Suppressor macrophage treated with lipopolysaccharide for 1 hour (primary cell): ENCODE measurements at regions not wholly inside any gene's neighbourhood (a gene's known extent, or its start where the extent isn't known, plus 50 kb on each side); places are given as distances from the start of the nearest gene placed in this dataset.
"Not testable (repeated sequence)": the region's sequence is repeated elsewhere in the genome, so short reads cannot be mapped to it uniquely, and the experiment has no call there.

Experiments
- DNase-seq, 3 donors: peaks; one replicate each; pipeline ENCODE4 v3.0.0-alpha.2; 2020 to 2022

- DNase-seq: no peak
These were observed 76.2 kb upstream of the PPP2R2D start for GRCh38 chr10:131824371-131825149.

DNA sequence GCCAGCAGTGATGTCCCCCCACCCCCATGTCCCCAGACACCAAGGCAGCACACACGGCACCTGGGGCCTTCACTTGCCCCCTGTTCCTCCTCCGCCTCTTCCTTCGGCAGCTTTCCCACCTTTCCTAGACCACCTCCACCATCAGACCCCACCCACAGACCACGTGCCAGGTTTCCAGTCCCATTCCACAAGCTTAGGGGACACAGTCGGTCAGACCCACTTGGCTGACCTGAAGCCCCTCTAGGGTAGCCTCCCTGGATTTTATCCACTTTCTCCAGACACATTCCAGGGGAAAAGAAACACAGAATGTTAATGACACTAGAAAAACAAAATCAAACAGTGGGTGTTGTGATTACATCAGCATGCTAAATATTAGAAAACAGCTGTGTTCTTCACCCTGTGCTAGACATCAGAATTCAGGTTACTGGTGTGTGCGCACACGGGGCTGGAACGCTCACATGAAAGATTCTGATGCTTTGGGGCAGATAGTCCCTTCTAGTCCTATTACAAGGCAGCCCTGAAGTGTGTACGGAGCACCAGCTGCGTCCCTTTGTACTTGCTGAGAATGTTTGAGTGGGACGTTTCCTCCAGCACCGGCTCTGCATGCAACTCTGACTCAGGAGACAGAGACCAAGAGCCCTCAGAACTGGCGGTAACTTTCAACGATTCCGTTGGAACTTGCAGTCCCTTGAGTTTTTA is 75.5 kb upstream of the PPP2R2D start:
- DNase-seq: no peak

GRCh38 chr10:131825960-131826650 is 74.7 kb upstream of the PPP2R2D start:
- DNase-seq: no peak

- no peak for DNase-seq
These were observed 71.5 kb upstream of the PPP2R2D start for GRCh38 chr10:131829156-131829930.

DNA sequence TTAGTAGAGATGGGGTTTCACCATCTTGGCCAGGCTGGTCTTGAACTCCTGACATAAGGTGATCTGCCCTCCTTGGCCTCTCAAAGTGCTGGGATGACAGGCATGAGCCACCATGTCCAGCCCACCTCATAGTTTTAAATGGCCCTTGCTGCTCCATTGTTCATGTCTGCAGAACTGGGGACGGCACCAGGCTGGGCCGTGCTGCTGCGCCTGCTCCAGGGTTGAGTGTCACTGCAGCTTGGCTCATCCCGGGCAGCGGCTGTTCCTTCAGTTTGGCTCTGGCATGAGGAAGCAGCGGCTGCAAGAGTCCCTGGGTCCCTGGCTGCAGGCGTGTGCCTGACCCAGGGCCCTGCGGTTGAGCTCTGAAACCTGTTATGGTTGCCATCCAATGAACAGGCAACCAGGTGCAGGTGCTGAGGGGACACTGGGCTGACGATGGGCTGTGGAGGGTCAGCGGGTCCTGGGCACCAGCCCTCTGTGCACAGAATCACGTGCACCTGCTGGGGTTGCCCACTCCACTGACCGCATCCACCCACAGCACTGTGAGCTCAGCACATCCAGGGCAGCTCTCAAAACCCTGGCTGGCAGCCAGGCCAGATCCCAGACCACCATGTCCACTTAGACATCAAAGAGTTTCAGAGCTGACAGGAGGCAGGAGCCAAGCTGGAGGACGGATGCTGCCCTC is 70.2 kb upstream of the PPP2R2D start:
- DNase-seq: no peak

DNA sequence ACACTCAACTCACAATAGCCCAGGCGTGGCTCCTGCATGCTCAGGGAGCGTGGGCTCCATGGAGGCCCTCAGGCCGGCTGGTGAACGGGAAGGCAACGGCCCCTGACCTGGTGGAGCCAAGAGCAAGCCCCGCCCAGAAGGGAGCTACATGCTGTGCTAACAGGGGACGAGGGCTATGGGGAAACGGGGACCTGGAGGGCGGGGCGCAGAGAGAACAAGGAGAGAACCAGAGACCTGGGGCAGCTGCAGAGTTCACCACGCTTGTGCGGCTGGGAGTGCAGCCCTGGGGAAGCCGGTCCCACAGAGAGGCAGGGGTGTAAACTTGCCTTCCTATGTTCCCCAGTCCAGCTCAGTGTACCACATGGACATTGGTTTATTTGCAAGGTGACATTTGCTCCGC is 69.2 kb upstream of the PPP2R2D start:
- DNase-seq: no peak

DNA sequence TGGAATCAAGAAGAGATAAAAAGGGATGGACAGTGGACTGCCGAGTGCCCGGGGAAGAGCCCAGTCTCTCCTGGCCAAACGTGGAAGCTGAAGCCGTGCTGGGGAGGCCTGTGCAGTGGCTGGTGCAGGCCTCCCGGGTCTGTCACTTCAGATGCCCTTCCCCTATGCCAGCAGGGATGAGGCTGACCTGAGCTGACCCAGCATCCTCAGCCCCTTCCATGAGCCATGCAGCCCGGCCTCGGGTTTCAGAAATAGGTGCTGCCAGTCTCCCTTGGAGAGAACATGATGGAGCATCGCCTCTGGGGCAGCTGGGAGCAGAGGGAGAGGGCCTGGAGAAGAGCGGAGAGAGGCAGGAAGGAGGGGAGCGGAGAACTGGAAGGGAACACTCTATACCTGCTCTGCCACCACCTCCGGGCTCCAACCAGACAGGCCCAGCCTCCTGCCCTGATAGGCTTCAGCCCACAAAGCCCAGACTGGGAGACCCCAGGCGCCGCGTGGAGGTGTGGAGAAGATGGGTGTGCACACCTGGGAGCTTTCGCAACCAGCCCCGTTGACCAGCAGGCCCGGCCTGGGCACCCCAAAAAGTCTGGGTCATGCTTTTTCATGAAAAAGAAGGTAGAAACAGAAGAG is 68.6 kb upstream of the PPP2R2D start:
- DNase-seq: no peak

DNA sequence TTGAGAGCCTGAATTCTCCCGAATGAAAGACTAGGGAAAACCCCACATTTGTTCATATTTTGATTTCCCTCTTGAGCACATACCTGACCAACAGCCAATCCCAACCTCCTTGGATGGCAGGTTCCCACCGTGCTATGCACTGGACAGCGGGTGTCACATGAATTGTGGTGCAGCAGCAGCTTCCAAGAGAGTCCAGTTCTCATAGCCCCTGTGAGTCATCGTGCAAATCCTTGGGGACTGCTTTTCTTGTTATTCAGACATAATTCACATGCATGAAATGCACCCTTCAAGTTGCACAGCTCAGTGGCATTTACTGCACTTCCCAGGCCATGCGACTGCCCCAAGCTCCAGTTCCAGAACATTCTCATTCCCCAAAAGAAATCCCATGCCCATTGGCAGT is 67.8 kb upstream of the PPP2R2D start:
- no peak for DNase-seq

GRCh38 chr10:131833446-131834080 is 67.2 kb upstream of the PPP2R2D start:
- DNase-seq: no peak

GRCh38 chr10:131834152-131834810 is 66.5 kb upstream of the PPP2R2D start:
- no peak for DNase-seq

DNA sequence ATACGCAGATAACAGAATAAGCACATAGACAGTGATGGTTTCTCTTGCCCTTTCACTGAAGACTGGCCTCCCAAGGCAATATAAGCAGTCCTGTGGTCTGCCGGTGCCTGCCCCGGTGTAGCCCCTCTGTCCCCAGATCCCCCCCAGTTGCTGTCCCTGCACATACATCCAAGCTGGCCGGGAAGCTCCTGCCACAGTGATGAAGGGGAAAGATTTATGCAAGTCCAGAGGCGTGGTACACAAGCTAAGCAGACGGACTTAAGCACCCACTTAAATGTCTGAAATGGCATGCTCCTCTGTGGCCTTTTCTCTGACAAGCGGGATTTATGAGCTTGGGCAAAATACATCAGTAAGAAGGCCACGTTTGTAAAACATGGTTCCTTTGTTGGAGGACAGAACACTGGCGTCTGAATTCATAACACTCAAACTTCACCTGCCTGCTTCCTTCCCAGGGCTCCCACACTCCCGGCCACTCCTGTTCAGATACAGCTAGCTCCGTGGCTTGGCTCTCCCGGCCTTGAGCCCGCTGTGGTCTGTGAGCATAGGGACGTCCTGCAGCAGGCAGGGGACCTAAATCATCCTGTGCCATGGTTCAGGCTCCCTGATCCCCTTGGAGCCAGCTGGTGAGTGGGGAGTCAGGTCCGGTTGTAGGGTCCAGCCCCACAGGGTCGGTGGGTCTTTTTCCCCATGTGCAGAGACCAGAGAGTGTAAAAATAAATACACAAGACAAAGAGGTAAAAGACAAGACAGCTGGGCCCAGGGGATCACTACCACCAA is 61.7 kb upstream of the PPP2R2D start:
- DNase-seq: no peak

DNA sequence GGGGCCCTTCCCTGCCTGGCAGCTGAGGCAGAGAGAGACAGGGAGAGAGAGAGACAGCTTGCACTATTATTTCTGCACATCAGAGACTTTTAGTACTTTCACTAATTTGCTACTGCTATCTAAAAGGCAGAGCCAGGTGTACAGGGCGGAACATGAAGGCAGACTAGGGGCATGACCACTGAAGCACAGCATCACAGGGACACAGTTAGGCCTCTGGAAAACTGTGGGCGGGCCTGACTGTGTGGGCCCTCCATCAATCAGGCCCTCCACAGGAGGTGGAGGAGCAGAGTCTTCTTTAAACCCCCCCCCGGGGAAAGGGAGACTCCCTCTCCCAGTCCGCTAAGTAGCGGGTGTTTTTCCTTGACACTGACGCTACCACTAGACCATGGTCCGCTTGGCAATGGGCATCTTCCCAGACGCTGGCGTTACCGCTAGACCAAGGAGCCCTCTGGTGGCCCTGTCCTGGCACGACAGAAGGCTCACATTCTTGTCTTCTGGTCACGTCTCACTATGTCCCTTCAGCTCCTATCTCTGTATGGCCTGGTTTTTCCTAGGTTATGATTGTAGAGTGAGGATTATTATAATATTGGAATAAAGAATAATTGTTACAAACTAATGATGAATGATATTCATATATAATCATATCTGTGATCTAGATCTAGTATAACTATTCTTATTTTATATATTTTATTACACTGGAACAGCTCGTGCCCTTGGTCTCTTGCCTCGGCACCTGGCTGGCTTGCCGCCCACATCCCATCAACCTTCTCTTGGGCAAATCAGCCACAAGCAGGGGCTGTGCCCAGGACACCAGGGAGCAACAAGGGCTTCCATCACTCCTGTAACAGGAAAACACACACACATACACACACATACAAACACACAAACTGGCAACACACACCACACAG is 60.7 kb upstream of the PPP2R2D start:
- DNase-seq: not testable (repeated sequence)

DNA sequence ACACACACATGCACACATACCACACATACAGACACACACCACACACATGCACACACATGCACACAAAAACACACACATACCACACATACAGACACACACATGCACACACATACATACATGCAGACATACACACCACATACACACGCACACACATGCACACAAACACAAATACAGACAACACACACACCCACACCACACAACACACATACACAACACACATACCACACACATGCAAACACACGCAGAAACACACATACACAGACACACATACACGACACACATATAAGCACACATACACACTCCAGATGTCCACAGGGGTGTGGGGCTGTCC is 60.1 kb upstream of the PPP2R2D start:
- DNase-seq: no peak

- DNase-seq: no peak
These were observed 59.6 kb upstream of the PPP2R2D start for GRCh38 chr10:131841131-131841660.

GRCh38 chr10:131841661-131842139 is 59.1 kb upstream of the PPP2R2D start:
- no peak for DNase-seq

DNA sequence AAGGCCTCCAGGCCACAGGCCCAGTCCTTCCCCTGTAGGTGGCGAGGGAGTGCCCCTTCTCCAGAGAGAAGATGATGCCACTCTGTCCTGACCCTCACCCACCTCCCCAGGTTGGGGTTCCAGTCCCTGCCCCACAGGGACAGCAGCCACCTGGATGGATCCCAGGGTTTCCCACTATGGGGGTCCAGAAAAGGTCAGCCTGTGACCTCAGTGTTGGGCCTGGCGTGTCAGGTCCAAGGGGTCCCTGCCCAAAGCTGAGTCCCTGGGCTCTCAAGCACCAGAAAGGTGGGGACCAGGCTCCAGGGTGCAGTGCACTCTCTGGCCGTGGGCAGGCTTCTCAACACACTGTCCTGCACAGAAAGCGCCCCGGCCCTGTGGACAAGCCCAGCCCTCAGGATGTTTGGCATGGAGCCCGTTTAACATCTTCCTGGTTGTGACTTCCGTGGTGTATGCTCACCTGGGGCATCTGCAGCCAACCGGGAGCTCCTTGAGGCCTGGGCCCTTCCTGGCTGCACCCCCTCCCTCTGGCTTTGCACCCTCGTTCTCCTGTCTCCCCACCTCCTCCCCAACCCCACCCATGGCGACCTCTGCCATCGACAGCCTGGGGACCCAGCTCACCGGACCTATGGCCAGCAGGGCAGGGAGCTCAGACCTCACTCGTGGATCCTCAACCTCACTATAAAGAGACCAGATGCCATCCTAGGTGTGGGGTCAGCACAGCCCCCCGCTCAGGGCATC is 58.3 kb upstream of the PPP2R2D start:
- no peak for DNase-seq

- no peak for DNase-seq
These were observed 57.7 kb upstream of the PPP2R2D start for GRCh38 chr10:131843089-131843595.

- no peak for DNase-seq
These were observed 56.9 kb upstream of the PPP2R2D start for GRCh38 chr10:131843881-131844284.
